ENCODE measurements at regions not wholly inside any gene's neighbourhood (a gene's known extent, or its start where the extent isn't known, plus 50 kb on each side); places are given as distances from the start of the nearest gene placed in this dataset.

DNA sequence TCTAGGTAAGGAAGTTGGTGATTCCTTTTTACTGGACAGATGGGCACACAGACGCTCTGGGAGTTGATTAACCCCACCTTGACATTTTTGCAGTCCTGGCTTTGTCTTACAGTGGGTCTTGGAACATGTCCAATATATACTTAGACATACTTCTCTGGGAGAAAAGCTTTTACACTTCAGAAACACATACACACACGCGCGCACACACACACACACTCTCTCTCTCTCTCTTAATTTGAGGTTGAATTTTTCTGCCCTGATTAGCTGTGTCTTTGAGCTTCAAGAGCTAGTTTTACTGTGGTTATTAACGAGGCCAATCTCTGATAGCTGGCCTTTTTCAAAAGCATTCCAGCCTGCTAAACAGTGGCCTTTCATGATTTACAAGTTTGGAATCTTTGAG is 215.0 kb downstream of the MYCN start:
- Histone ChIP-seq H3K9me3 (no peaks in the 10 kb centered on the region), H3K4me1 (peaks cover 8 to 9% of the 10 kb centered on the region in 2 donors), H3K27me3 (no peaks in the 10 kb centered on the region), H3K36me3 (no peaks in the 10 kb centered on the region), H3K4me3 (replicated peaks in 1 of 3) (no peak overlapping the region), H3K27ac (no peak overlapping the region)
- intact Hi-C loops (cut with DNase I), result no loop called here
- no peak for DNase-seq
- 20 to 41% methylated on average over 5 of the region's 5 CpGs for WGBS, 2 donors
- TF ChIP-seq CTCF (IDR thresholded peaks at IDR 0.05) (no peak), POLR2A (IDR thresholded peaks at IDR 0.05) (no peak)

DNA sequence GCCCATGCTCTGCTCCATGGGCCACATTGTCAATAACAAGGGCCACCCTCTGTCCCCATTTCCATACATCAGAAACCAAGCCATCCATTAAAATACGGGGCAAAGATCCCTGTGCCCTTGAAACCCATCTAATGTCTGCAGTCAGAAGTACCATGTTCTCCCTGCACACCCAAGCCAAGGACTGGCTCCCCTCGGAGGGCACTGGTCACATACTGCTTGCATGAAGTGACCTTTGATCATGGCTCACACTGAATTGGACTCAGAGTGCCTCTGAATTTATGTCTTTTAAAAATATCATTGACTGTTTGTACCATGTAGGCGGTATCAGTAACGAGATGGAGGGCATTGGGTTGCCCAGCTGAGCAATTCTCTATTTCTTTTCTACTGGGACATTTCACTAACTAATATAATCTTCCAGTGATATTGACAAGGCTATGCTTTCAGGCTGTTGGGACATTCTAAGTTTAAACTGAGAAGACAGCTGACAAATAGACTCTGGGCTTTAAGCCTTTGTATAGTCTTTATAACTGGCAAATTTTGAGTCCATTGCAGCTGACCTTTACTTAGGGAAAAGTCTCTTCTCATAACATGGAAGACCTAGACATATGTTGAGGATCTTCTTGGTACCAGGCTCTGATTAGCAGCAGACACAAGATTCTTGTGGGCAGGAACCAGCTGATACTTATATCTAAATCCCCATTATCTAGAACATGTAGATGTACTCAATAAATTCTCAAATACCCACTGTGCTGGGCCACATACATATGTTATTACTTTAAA is 214.3 kb downstream of the MYCN start:
- intact Hi-C loops (cut with DNase I), result no loop called here
- WGBS, 2 donors, result 88% methylated on average over 4 of the region's 4 CpGs
- Histone ChIP-seq H3K9me3 (no peaks in the 10 kb centered on the region), H3K36me3 (no peaks in the 10 kb centered on the region), H3K4me3 (replicated peaks in 1 of 3) (no peak overlapping the region), H3K4me1 (peaks cover 8 to 9% of the 10 kb centered on the region in 2 donors), H3K27ac (no peak overlapping the region), H3K27me3 (no peaks in the 10 kb centered on the region)
- no peak for DNase-seq
- TF ChIP-seq CTCF (IDR thresholded peaks at IDR 0.05) (no peak), POLR2A (IDR thresholded peaks at IDR 0.05) (no peak)

GRCh38 chr2:16154061-16154460 is 213.7 kb downstream of the MYCN start:
- H3K4me3 ChIP-seq (replicated peaks in 1 of 3), result no peak overlapping the region
- intact Hi-C loops (cut with DNase I), result no loop called here
- H3K27ac ChIP-seq, result no peak overlapping the region
- H3K27me3 ChIP-seq, result no peaks in the 10 kb centered on the region
- TF ChIP-seq CTCF (IDR thresholded peaks at IDR 0.05) (no peak), POLR2A (IDR thresholded peaks at IDR 0.05) (no peak)
- no peak for DNase-seq
- H3K9me3 ChIP-seq, result no peaks in the 10 kb centered on the region
- 90 to 95% methylated on average over 4 of the region's 4 CpGs for WGBS, 2 donors
- H3K4me1 ChIP-seq, result peaks cover 8 to 9% of the 10 kb centered on the region in 2 donors
- no peaks in the 10 kb centered on the region for H3K36me3 ChIP-seq

DNA sequence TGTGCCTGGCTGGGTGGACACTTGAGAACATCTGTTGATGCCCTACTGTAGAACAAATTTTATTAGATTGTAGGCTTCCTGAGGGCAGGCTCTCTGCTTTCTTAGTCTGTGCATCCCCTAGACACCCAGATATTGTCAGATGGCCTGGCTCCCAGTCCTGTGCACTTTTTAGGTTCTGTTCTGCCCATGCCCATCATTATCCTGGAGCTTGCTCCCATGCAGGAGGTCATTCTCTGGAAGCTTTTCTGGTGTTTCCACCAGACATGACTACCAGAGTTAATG is 213.3 kb downstream of the MYCN start:
- DNase-seq, result no peak
- peaks cover 8 to 9% of the 10 kb centered on the region in 2 donors for H3K4me1 ChIP-seq
- intact Hi-C loops (cut with DNase I), result no loop called here
- no peaks in the 10 kb centered on the region for H3K27me3 ChIP-seq
- no peak overlapping the region for H3K27ac ChIP-seq
- H3K4me3 ChIP-seq (replicated peaks in 1 of 3), result no peak overlapping the region
- H3K9me3 ChIP-seq, result no peaks in the 10 kb centered on the region
- H3K36me3 ChIP-seq, result no peaks in the 10 kb centered on the region
- no peak for TF ChIP-seq POLR2A (IDR thresholded peaks at IDR 0.05)
- no peak for TF ChIP-seq CTCF (IDR thresholded peaks at IDR 0.05)

GRCh38 chr2:16152928-16153753 is 212.8 kb downstream of the MYCN start:
- Histone ChIP-seq H3K9me3 (no peaks in the 10 kb centered on the region), H3K4me3 (replicated peaks in 1 of 3) (no peak overlapping the region), H3K27me3 (no peaks in the 10 kb centered on the region), H3K36me3 (no peaks in the 10 kb centered on the region), H3K27ac (no peak overlapping the region), H3K4me1 (peaks cover 8 to 9% of the 10 kb centered on the region in 2 donors)
- TF ChIP-seq CTCF (IDR thresholded peaks at IDR 0.05) (no peak), POLR2A (IDR thresholded peaks at IDR 0.05) (no peak)
- DNase-seq, result no peak
- intact Hi-C loops (cut with DNase I), result no loop called here
- WGBS, 2 donors, result 81 to 89% methylated on average over 3 of the region's 3 CpGs

All from thyroid gland (tissue), 4 donors.